ENCODE measurements at regions not wholly inside any gene's neighbourhood (a gene's known extent, or its start where the extent isn't known, plus 50 kb on each side); places are given as distances from the start of the nearest gene placed in this dataset.

- no peak for DNase-seq
Observed at GRCh38 chr13:22336460-22336859, 665.6 kb downstream of the FGF9 start.

DNA sequence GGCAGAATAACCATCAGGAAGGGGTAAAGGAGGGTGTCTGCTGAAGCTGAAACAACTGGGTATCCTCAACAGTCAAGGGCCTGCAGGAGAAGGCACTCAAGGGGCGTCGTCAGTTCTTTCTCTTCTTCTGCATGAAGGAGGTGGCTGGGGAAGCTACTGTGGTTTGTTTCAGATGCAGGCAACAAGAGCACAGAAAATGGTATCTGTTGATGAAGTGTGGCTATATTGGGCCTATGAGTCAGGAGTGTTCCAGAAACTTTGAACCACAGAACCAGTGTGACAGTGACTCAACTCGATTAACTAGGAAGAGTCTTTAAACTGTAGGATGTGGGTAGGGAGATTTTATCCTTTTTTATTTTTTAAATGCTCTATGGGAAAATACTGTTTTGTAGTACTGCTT, 686.3 kb downstream of the FGF9 start:
- DNase-seq = peak; percentile 22

GRCh38 chr13:22369090-22369489, 698.2 kb downstream of the FGF9 start:
- no peak for DNase-seq

DNA sequence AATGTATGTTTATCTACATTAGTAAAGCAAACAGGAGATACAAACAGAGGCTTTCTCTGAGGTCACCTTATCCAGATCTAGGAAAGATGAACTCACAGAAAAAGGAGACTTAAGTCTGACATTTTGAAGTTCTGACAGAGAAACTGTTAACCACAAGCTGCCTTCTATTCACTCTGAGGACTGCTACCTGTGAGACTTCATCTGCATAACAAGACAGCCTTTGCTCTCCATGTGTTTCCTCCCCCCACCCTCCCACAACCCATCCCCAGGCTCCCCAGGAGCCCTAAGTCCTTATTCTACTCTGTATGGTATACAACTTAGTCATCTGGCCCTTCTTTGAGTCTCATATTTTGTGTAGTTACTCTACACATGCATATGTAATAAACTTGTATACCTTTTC, 699.0 kb downstream of the FGF9 start:
- DNase-seq = no peak

DNA sequence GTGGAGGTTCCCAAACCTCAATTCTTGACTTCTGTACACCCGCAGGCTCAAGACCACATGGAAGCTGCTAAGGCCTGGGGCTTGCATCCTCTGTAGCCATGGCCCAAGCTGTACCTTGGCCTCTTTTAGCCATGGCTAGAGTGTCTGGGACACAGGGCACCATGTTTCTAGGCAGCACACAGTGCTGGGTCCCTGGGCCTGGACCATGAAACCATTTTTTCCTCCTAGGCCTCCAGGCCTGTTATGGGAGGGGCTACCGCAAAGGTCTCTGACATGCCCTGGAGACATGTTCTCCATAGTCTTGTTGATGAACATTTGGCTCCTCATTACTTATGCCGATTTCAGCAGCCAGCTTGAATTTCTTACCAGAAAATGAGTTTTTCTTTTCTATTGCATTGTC, 701.4 kb downstream of the FGF9 start:
- no peak for DNase-seq

GRCh38 chr13:22375151-22375550, 704.3 kb downstream of the FGF9 start:
- DNase-seq = no peak

DNA sequence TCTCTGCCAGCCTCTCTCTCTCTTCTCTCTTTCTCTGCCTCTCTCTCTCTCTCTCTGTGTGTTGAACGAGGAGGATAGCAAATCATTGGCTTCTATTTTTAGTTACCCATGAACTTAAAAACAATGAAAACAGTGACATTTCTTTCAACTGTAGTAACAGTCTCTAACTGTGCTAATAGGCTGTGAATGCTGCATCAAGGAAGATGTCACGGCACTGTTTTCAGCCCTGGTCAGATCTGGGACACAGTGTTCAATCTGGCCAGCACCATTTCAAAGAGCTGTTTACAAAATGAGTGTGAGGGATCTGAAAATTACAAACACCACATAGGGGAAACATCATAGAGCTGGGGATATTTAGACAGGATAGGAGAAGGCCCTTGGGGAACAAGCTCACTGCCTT, 717.0 kb downstream of the FGF9 start:
- no peak for DNase-seq

DNA sequence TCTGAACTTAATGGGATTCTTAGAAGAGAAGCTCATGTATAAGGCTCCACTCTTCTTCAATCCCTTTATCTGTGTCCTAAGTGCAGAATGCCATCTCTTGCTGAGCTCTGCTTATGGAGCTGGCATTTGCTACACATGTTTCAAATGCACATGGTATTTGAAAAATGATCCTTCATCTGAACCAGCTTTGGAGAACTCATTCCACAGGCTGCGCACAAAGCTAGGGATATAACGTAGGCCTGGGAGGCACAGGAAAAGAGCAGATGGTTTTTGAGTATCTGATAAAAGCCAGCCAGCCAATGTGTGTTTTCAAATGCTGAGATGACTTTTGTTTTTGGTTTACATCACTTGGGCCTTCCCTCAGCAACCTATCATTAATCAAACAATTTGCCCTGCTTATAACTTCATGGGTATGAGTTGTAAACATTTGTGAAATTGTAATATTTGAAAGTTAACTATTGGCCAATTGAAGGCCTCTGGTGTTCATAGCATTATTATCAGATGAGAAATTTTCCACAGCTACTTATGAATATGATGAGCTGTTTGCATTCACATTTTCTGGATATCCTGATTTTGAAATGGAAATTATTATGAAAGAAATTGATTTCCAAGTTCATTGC, 729.0 kb downstream of the FGF9 start:
- DNase-seq = no peak

- no peak for DNase-seq
Observed at GRCh38 chr13:22402682-22403081, 731.8 kb downstream of the FGF9 start.

GRCh38 chr13:22403144-22403543, 732.3 kb downstream of the FGF9 start:
- DNase-seq = no peak

GRCh38 chr13:22405891-22406290, 735.0 kb downstream of the FGF9 start:
- DNase-seq = no peak

DNA sequence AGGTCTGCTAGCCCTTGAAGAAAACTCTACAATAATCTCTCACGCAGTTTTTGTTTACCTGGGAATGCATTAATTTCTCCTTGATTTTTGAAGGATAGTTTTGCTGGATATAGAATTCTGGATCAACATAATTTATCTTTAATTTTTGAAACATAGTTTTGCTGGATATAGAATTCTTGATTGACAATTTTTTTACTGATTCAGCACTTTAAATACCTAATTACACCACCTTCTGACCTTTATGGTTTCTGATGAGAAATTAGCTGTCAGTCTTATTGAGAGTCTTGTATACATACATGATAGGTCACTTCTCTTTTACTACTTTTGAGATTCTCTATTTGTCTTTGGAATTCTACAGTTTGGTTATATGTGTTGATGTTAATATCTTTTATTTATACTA, 741.6 kb downstream of the FGF9 start:
- no peak for DNase-seq

DNA sequence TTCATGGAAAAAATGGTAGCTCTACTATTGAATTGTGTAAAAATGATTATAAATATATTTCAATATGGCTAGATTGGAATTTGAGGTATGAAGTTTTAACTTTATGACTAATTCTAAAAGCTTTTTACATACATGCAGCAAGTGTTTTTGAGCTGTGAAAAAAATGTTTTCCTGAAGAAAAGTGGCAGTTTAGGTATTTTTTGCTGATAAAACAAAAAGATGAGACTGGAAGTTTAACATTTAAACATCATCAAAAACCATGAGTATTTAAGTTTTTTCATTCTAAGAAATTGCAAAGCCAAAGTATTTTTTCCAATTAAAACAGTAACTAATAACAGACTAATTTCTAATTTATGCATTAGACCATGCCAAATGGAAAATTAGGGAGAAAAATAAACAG, 751.1 kb downstream of the FGF9 start:
- no peak for DNase-seq

DNA sequence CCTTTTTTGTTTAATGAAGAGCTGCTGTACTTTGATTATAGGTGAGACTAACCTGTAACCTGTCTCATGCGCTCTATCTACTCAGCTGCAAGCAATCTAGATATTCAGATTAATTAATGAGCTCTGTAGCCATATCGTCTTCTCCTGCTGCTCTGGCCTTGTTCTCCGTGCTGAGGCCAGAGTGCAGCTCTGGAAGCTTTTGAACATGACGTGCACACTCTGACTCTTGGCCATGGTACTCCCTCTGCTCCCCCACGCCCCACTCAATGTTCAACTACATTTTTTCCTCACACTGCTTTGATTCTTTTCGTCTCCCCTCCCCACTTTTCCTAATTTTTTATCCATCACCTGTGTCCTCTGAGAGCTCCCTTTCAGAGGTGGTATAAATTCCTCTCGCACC, 751.8 kb downstream of the FGF9 start:
- DNase-seq = no peak

- DNase-seq = no peak
Observed at GRCh38 chr13:22423261-22423660, 752.4 kb downstream of the FGF9 start.

- no peak for DNase-seq
Observed at GRCh38 chr13:22425087-22425486, 754.2 kb downstream of the FGF9 start.

DNA sequence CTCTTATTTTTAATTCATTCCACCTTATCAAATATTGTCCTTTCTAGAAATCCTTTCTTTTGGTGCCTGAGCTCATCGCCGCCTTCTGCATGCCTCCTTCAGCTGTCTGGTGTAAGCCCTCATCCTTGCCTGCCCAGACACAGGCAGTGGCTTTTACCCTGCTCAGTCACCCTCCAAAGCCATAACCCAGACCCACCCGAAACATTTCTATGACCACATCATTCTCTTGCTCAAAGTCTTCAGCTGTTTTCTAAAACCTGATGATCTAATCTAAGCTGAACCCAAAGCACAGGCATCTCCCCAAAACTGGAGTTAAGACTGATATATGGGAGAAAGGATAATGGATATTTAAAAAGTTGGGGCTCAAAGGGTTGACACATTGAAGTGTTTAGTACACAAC, 753.7 kb upstream of the SGCG start:
- no peak for DNase-seq

DNA sequence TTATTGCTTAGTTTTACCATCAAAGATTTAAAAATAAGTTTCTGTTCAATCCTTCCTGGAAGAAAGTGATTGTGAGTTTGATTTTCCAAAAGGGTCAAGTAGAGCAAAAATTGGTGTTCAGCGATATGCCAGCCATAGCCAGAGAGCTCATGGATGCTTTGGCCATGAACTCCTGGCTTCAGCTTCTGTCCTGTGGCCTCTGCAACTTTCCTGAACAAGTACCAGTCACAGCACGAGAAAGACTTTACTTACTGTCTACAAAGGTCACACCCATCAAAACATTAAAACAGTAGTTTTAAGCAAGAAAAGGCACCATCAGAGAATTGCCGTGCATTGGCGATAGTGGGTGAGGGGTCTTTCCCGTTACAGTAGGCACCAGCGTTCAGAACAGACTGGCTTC, 753.0 kb upstream of the SGCG start:
- no peak for DNase-seq

- DNase-seq = no peak
Observed at GRCh38 chr13:22428188-22428828, 752.5 kb upstream of the SGCG start.

- DNase-seq = no peak
Observed at GRCh38 chr13:22432690-22433089, 748.1 kb upstream of the SGCG start.

DNA sequence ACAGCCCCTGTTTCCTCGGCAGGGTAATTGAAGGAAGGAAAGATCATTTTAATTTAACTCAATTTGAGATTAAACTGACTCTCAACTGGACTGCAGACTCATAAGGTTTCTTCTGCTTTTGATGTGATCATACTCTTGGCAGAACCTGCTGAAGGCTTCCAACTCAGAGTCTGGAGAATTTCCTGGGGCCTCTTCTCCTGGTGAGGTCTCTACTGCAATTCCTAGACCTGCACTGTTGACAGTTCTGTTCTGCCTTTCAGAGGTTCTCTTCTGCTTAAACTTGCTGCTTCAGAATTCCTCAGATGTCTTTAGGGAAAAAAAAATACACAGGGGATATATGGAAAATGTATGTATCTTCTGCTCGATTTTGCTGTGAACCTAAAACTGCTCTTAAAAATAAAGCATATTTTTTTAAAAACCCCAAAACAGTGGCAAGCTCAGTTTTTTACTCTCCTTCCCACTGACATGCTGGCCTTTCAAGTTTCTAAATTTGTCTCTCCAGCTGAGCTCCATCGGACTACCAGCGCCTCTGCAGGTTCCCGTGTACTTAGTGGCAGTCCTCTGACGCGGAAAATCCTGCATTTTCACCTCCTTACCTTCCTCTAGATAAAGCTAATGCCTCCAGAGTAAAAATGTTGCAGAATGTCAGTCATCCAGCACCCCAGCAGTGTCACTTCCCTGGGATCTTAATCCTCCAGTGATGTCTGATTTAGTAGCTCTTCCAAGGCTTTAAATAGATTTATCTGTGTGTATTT, 733.5 kb upstream of the SGCG start:
- DNase-seq = no peak

GRCh38 chr13:22449251-22449650, 731.5 kb upstream of the SGCG start:
- DNase-seq = no peak

- DNase-seq = no peak
Observed at GRCh38 chr13:22451327-22451741, 729.4 kb upstream of the SGCG start.

DNA sequence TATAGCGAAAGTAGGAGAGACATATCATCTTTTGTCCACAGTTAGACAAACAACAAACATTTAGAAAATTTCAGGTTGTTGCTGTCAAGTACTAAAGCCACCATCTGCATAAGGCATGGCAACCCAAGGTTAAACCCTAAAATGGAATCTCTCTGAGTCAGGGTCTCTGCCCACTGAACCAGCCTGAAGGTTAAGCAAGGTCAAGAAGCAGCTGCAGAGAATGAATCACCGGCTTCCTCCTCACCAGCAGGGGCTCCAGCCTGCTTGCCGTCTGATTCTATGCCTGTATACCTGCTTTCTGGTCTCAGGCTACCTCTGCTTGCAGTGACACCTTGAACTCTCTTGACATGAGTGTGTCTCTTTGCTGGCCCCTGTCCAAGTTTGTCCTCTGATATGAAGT, 726.2 kb upstream of the SGCG start:
- DNase-seq = no peak

DNA sequence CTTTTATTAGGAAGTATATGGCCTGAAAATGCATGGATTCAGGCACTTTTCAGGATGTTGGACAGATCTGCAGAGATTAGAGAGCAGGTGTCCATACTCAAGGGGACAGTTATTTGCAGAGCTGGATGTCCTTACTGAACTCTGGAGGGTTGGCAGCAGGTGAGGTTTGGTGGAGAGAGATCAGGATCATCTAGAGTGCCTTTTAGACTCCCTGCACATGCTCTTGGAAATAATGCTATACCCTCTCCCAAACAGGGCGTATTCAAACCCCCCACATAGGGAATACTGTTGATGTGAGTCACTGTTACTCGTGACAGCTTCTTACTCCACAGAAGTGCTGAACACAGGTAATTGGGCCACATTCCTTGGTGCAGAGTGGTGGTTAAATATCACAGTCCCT, 725.7 kb upstream of the SGCG start:
- no peak for DNase-seq

All from activated CD4-positive, alpha-beta T cell treated with anti-CD3 and anti-CD28 coated beads, Interleukin-2, Interleukin-6, amounts not matched to agents 100 ng/mL and 50 ng/mL, durations not matched to agents 16 hours and 8 hours (primary cell).